HG02981 (cell line): ENCODE measurements at regions not wholly inside any gene's neighbourhood (a gene's known extent, or its start where the extent isn't known, plus 50 kb on each side); places are given as distances from the start of the nearest gene placed in this dataset.

ENCODE experiments used
- ATAC-seq: cut with Tn5 transposase; IDR thresholded peaks from one replicate; pipeline ENCODE4 v1.9.1; 2021; ENCODE audit warnings: mild to moderate bottlenecking, moderate library complexity; ENCODE audit not compliant: unreplicated experiment

DNA sequence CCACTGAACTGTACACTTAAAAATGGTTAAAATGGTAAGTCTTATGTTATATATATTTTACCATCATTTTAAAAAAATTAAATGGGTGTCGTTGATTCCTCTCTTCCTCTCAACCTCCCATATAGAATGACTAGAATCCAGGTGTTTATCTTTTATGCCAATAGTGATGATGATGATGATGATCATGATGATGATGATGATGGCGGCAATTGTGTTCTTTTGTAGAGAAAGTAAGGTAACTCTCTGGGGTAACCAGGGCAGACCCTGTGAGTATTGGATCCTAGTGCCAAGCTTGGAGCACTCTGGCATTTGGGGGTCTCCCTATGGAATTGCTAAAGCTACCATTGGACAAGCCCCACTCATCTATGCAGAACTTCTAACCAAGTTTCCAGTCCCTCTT is 113.6 kb downstream of the GLI2 start:
- no peak for ATAC-seq

DNA sequence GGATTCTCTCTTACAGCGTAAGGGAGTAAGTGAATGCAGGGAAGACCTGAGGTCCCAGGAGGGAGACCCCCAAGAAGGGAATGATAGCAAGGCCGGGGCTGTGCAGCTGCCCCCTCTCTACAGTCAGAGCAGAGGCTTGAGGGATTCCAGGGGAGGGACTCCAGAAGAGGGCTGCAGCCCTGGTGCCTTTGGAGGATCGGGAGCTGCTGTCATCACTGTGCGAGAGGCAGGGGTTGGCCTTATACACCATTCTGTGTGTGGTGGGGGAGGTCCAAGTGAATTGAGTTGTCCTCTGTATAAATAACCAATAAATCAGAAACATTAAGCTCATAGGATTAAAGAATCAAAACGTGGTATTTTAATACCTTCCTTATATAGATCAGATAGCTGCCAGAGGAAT is 114.9 kb downstream of the GLI2 start:
- ATAC-seq, result no peak

DNA sequence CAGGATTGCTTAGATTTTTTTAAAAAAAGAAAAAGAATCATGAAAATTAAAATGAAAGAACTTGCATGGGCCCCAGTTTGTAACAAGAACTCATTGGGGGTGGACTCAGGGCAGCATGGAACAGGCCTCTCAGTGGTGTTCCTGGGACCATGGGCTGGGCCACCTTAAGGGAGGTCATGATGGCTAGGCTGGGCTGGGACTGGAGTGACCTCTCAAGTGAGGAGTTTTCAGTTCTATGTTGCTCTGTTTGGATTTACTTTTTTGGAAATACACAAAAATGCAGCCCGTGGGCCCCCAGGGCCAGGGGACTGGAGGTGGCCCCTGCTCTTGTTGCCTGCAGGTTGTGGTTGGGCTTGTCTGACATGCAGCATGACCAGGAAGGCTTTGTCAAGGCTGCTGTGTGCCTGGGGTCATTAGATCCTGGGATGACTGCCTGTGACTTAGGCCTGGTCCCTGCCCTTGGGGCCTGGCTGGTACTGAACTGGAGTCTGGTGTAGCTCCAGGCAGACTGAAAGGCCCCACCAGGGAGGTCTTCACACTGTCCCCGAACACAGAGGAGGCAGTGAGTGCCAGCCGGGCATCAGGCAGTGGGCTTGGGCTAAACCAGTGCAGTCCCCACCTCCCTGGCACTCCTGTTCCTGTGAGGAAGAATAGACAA is 115.6 kb downstream of the GLI2 start:
- ATAC-seq, result no peak

DNA sequence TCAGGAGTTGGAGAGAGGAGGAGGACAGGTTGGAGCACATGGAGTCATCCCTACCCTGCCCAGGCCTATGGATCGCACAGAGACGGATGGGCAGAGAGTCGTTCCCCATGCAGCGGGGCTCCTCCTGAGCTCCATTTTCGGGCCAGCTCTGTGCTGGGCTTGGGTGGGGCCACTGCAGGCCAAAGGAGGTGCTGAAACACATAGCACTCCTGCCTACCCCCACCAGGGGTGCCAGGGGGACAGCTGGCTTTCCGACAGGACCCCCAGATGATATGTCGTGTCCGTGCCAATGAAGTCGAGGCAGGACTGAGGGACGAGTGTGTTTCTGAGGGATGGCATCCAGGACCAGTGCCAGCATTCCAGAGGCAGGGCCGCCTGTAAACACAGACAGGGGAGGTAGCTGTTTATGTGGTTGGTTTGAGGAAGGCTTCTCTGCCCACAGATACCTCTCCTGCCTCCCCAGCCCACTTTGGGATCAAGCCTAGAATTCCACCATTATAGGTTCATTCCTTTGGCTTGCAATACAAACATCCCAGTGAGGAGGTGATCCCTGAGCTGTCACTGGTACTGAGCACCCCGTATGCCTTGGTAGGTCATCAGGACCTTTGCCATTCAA is 116.6 kb downstream of the GLI2 start:
- no peak for ATAC-seq

DNA sequence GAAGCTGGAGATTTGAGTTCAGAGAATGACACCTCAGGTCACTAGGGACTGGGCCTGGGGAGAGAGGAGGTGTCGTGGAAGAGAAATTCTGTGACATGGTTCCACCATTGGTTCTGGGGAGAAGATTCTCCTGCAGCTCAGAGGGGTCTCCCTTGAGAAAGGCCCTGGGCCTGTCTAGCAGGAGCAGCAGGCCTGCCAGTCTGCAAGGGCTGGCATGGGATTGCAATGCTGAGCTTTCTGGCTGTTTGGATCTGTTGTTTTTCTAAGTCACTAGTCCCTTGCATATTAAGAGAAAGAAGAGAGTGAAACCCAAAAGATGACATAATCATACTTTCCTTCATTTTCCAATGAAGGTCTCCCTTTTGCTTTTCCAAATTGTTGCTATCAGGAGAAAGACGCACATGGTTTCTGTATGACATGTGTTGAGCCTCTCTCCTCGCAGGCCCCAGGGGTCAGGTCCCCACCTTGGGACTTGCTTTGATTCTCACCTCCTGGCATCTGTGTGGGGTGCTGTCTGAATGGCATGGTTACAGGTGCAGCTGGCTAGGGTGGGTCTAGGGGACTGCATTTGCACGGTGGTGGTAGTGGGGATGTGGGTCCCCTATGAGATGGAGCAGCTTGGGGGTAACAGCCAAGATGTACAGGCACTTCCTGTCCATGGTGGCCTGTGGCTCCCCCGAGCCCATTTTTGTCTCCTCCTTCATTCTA is 117.8 kb downstream of the GLI2 start:
- ATAC-seq, result no peak

DNA sequence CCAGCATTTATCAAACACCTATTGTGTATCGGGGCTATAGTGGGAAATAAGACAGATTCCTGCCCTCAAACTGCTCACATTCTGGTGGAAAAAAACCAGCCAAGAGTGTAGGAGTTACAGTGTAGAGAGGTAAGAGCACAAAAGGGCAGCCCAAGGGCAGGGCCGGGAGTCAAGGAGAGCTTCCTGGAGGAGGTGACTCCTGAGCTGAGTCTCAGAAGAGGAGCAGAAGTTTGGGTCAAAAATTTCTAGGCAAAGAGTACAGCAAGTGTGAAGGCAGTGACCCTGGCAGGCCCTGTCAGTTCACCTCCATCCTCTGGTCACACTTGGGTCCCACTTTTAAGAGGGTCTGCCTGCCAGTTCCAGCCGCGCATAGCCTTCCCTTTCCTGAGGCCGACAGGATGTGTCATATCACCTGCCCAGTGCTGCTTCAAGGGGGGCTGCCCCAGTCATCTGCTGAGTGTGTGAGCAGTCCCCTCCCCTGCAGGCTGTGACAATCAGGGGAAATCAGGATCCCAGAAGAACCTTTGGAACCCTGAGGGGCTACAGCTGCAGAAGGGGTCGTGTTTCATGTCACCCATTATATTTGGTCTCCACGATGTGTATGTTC is 118.4 kb downstream of the GLI2 start:
- no peak for ATAC-seq

DNA sequence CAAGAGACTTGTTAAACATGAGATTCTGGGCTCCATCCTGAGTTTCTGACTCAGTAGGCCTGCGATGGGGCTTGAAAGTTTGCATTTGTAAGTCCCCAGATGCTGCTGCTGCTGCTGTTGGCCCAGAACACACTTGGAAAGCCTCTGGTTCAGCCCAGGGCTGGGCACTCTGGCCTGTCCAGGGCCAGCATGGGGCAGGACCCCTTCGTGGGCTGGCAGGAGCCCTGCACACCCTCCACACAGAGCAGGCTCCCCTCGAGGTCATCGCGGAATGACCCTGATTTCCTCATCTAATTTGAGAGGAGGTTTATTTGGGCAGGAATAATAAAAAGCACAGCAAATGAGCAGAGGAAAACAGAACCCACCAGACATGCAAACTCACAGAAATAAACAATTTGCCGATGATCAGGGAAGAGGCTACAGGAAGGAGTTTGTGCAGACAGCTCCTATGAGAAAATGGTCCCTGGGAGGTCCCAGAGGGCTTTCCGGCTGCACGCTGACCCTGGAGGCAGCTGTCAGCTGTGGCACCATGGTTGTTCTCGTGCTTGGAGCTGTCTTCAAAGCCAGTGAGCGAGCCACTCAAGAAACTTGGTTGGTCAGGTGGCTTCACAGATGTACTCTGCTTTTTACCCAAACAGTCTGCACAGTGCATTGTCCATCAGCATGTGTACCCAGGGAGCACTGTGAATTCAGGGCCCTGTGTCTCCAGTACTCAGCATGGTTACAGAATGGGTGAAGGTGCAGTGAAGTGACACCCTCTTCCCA is 119.3 kb downstream of the GLI2 start:
- no peak for ATAC-seq

DNA sequence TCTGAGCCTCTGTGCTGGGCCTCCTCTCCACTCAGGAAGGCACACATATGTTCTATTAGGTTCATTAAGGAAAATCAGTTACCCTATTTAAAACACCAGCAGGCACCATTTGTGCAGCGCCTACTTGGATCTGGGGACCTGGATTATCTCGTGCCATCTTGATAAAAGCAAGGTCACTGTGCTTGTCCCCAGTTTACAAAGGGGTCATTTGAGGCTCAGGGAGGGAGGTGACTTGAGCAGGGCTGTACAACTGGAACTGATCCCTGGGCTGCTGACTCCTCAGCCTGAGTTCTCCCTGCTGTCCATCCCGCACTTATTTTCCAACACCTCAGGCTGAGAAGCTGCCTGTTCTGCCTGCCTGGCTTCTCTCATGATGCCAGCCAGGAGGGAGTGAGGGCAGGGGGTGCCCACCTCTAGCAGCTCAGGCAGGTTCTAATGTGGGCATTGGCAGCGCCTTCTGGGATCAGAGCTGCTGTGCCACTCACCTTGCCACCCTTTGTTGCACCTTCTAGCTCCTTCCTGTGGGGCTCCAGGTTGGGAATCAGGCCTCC is 120.3 kb downstream of the GLI2 start:
- no peak for ATAC-seq

DNA sequence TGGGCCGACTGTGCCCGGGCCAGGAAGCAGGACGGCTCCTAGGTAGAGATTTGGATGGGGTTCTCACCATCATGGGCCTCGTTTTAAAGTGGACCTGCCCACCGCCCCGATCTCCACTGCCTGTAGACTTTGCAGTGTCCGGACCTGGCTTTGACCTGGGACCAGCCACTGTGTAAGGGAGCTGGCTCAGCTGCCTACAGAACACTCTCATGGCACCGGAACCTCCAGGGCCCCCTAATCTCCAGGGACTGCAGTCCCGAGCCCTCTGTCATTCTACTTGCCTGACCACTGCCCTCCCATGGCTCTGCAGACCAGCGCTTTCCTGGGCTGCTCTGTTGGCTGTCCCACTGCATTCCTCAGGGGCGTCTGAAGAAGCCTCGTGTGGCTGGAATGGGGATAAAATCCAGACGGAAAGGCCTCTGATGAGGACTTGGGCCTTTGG is 120.8 kb downstream of the GLI2 start:
- no peak for ATAC-seq

DNA sequence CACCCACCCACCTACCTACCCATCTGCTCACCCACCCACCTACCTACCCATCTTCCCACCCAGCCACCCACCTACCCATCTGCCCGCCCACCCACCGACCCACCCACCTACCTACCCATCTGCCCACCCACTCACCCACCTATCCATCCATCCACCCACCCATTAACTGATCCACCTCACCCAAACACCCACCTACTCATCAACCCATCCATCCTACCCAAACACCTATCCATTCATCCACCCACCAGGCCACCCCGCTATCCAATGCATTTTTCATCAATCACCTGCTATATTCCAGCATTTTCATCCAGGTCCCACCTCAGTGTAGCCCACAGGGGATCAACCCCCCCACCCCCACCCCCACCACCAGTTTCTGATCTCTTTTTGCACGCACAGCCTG is 121.8 kb downstream of the GLI2 start:
- ATAC-seq, result no peak

DNA sequence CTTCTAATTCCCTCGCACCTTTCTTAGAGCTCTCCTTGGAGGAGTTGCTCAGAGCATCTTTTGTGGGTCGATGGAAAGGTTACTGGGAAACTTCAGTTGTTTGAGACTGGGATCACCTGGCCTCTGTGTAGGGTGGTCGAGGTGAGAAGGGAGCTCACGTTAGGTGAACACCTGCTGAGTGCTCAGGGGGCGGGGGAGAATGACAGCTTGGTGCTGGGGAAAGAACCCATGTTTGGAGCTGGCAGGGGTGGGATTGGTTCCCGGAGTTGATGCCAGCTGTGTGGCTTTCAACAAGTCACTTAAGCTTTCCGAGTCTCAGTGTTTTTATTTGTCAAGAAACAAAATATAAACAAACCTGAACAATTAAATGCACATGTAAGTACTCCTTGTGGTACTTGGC is 122.3 kb downstream of the GLI2 start:
- no peak for ATAC-seq

DNA sequence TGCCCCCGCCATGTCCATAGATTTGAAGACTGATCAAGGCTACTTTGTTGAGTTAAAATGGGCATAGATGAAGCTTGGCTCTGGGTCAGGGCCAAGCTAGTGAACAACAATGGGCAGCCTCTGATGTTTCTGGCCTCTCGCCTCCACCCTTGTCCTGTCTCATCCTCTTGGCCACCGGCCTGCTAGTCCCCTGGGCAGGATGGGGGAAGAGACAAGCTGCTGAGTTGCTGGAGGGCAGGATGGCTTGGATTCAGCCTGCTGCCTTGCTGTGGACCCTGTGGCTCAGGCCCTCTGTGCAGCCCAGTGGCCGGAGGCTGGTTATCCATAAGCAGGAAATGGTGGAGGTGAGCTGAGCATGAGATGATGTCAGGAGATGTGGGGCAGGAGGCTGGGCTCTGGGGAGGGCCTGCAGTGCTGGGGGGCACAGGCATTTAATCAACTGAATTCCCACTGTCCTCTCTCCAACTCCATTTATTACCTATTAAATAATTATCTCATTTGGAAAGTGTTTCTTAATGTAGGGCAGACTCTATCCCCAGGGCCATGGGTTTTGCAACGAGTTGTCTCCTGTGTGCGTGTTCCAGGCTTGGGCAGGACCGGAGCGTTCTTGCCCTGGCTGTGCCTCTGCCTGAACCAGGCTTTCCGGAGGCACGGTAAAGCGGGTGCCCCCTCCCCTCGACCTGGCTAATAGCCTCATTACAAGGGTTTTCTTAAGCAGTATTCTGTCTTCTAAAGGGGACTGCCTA is 122.9 kb downstream of the GLI2 start:
- ATAC-seq, result no peak

DNA sequence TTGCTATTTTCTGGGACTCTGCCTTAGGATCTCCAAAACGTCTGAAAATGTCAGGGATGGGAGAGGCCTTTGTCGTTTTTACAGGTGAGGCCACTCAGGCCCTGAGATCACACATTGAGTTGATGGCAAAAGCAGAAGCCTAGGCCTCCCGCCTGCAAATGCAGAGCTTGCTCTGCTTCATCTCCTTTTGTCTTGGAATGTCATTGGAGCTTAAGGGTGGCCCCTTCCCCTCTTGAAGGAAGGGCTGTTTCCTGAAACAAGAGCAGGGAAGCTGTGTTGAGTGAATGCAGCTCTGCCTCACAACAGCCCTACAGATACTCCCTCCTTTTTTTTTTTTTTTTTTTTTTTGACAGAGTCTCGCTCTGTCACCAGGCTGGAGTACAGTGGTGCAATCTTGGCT is 123.5 kb downstream of the GLI2 start:
- no peak for ATAC-seq

DNA sequence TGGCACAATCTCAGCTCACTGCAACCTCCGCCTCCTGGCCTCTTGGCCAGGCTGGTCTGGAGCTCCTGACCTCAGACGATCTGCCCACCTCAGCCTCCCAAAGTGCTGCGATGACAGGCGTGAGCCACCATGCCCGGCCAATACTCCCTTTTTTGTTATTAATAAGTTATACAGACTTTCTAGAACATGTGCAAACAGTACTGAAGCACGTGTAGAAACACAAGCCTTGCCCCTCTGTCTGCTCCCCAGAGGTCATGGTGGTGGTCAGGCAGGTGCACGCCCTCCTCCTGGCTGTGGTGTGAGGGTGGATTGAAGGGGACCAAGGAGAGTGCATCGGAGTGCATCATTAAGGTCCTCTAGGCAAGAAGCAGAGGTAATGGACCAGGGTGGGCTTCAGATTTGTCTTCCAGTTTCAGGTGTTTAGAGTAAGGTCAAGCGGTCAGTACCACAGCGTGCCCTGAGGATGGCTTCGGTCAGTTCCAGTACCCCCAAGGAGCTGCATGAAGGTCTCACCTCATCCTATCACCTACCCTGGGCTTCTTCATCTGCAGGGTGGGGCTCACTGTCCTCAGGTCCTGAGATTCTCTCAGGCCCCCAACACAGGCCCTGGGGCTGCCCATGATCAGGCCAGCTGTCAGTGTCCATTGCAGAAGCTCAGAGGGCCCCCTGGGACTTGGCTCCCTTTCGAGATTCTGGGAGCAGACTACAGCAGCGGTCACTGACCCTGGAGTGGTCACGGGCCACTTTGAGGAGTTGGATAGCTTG is 124.3 kb downstream of the GLI2 start:
- no peak for ATAC-seq

DNA sequence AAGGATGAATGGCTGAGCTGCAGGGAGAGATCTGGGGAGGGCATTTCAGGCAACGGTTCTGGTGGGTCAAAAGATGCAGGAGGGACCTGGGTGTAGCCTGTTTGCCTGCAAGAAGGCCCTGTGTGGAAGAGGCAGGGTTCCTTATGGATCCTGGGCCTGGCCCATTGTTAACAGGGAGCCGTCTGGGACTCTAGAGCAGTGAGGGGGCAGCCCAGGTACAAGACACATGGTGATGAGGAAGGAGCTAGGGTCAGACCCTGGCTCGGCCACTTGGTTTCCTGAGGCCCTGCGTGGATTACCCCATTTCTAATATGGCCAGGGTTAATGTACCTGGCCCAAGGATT is 124.9 kb downstream of the GLI2 start:
- no peak for ATAC-seq

DNA sequence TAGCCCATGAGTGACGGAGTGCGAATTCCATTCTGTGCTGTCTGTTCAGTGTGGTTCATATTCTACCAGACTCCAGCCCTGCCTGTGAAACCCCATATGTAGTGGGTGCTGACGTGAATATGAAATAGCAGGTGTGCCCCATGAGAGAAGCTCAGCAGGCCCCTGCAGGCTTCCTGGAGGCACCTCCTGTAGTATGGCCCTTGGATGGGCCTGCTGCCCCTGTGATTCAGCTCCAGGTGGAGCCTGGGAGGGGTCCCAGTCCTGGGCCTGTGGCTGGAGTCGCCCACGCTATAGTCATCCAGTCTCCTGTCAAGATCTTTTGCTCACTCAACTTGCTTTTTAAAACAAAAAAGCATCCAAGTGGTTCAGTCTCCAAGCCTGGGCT is 125.5 kb downstream of the GLI2 start:
- no peak for ATAC-seq

DNA sequence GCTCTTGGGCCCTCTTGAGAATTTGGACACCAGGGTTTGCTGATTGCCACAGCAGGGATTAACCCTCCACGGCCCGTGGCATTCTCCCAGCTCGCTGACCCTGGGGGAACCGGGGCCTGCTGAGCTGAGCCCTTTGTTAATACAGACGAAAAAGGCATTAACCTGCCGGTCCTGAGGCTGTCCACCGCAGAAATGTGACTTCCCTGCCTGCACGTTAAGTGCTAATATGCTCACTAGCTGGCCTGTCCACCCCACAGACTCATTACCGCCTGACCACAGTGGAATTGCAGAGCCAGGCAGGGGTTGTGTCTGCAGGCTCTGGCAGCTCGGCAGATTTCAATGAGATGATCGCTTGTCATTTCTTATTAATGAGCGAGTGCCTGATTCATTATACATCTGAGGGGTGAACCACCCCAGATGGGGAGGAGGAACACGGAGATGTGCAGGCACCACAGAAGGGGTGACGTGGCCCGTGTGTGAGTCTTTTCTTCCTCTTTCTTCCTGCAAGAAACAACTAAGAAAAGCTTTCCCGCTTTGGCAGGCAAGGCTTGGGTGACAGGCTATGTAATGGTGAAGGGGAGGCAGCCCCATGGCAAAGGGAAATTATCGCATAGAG is 126.0 kb downstream of the GLI2 start:
- no peak for ATAC-seq

DNA sequence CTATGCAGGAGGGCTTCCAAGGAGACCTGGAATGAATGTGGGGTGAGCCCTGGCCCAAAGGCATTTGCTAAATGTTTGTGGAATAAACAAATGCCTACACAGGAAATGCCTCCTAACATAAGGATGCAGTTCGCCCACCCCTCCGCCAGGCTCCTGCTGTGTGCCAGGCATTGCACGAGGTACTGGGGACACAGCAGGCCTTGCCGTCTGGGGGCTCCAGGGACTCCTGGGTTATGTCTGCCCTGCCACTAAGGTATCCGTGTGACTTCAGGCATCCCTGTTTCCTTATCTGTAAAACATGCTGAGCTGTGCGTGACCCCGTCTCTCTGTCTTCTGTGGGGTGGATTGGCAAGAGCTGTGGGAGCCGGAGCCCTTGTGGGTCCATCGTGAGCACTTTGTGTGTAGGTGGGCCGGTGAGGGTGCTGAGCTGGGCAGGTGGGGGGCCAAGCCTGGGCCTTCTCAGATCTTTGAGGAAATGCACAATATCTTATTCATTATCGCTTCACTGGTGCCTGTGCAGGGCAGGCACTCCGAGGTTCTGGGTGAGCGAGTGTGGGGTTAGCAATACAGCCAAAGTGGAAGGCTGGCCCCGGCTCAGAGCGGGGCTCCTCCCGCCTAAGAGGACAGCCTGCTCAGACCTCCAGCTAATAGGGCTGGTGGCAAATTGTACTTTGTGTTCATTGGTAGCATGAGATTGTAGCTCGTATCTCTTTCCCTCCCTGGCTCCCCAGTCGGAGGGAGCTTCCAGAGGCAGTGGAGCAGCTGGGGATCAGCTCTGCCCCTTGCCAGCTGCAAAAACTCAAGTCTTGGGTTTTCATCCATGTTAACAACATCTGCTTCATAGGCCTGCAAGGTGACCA is 126.8 kb downstream of the GLI2 start:
- no peak for ATAC-seq
